Smooth muscle cell of the brain vasculature (primary cell): ENCODE measurements at regions not wholly inside any gene's neighbourhood (a gene's known extent, or its start where the extent isn't known, plus 50 kb on each side); places are given as distances from the start of the nearest gene placed in this dataset.
A peak's percentile ranks its signal among the peaks of the same experiment; 100 is the strongest.
"Not testable (repeated sequence)": the region's sequence is repeated elsewhere in the genome, so short reads cannot be mapped to it uniquely, and the experiment has no call there.

ENCODE experiments used
- DNase-seq: peaks from one replicate; pipeline ENCODE4 v3.0.0-alpha.2; 2012; ENCODE audit warnings: low read depth, low spot score

DNA sequence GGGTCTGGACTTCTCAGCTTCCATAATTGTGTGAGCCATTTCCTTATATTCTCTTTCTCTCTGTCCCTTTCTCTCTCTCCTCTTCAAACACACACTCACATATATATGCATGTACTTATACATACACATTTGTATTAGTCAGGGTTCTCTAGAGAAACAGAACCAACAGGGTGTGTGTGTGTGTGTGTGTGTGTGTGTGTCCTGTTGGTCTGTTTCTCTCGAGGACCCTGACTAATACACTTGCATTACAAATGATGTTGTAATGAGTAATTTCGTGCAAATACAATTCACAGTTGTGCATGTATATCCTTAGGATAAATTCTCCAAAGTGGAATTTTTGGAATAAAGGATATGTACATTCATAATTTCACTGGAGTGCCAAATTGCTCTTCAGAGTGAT lies 115.3 kb downstream of the NPIPB5 start:
- no peak for DNase-seq

DNA sequence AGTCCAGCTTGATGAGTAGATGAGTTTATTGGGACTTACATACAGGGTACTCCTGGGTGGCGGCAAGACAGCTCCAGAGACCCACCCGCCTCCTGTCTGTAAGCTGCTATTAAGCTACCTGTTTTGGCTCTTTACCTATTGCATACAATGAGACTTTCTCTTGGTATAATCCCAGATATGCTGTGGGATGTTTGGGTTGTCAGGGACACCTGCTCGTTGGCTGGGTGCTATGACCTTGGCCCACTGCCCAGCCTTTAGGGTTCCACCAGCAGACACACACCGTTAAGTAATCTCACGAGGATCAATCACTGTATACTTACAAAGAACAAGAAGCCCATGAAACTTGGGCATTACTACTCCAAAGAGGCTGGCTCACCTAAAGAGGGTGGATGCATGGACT lies 116.4 kb downstream of the NPIPB5 start:
- DNase-seq = no peak

DNA sequence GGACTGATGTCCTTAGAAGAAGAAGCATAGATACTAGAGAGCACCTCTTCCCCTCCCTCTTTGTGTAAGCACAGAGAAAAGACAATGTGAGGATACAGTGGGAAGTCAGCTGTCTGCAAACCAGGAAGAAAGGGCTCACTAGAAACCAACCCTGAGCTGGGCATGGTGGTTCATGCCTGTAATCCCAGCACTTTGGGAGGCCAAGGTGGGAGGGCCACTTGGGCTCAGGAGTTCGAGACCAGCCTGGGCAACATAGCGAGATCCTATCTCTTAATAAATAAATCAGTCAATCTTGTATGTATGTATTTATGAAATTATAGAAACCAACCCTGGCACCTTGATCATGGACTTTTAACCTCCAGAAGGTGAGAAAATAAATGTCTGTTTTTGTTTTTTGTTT lies 118.3 kb downstream of the NPIPB5 start:
- DNase-seq = no peak

DNA sequence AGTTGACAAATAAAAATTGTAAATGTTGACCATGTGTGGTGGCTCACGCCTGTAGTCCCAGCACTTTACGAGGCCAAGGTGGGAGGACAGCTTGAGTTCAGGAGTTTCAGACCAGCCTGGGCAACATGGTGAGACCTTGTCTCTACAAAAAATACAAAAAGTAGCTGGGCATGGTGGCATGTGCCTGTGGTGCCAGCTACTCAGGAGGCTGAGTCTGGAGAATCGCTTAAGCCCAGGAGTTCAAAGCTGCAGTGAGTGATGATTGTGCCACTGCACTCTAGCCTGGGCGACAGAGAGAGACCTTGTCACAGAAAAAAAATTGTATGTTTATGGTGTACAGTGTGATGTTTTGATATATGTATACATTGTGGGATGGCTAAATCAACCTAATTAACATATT lies 119.6 kb downstream of the NPIPB5 start:
- DNase-seq = no peak

DNA sequence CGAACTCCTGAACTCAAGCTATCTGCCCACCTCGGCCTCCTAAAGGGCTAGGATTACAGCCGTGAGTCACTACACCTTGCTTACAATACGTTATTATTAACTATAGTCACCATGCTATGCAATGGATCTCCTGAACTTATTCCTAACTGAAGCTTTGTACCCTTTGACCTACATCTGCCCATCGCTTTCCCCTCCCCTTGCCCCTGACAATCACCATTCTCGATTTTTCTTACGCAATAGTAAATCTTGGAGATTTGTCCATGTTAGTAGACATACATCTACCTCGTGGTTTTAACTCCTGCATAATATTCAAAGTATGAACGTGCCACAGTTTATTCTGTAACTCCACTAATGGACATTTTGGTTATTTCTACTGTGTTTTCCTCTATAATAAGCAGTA lies 120.6 kb downstream of the NPIPB5 start:
- no peak for DNase-seq

DNA sequence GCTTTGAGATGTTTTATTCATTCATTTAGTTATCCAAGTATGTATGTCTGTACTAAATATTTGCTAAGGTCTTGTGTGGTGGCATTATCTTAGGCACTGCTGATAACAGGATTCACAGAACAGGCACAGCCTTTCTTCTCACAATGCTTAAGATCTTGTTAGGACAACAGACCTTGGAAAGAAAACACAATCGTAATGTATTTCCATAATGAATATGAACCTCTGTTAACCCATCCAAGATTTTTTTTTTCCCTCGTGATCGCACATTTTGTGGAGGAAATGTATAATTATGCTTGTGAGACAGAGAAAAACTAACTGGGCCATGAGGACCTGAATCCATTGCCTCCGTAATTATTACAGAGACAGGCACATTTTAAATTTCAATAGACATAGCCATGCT lies 121.9 kb downstream of the NPIPB5 start:
- no peak for DNase-seq

DNA sequence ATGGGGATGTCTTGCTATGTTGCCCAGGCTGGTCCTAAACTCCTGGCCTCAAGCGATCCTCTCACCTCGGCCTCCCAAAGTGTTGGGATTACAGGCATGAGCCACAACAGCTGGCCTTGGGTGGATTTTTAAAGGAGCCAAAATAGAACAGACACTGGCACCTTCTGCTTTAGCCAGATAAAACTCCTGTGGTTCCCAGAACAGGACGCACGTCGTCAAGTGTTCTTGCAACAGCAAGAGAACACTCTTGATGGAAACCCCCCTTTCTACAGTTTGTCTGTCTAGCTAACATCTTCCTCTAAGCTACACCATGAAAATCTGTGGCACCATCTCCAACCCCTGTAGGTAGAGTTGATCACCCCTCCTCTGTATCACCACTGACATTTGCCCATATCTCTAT lies 122.6 kb downstream of the NPIPB5 start:
- DNase-seq = no peak

DNA sequence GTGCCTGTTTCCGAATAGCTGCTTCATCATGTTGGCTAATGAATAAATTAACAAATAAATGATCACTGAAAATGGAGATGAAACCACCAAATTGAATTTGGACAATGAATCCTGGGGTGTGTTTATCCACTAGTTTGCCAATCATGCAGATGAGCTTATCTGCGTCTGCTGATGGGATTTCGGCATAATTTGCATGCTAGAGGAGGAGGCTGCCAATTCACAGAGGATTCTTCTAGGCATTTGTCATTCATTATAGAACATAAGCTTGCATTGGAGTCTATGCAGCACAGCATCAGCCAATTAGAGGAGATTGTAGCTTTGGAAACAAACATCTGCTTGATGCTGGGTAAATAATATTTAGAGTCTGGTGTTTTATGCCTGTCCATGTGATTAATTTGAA lies 123.1 kb downstream of the NPIPB5 start:
- DNase-seq = no peak

DNA sequence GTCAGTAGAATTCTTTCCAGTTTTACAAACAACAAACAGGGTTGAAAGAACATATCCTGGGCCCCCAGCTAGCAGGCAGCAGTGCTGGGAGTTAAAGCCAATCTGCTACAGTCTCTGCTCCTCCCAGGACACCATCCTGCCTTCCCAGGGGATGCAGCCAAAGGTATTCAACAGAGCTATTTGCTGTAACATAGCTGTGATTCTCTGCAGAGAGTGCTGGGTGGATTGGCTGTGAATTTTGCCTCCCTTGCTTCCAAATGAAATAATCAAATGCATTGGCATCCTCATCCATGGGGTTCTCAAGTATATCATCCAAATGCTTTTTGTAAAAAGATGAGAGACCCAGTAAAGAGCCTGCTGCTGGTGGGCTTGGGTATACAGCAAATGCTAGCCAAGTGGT lies 124.3 kb downstream of the NPIPB5 start:
- no peak for DNase-seq

DNA sequence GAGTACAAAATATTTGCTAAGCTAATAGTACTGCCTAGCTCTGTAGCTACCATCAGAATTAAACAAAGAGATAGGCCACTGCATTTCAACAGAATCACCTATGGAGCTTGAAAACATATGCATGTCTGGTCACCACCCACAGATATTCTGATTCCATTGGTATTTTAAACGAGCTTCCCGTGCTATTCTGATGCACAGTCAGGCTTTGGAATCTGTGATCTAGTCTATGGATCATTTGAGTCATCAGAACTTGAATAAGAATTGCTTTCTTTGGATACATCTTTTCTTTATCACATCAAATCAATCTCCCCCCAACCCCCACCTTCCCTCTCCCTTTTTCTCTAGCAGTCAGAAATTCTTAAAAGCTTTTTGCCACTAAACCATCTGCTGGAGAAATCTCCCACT lies 124.7 kb downstream of the NPIPB5 start:
- DNase-seq = no peak

DNA sequence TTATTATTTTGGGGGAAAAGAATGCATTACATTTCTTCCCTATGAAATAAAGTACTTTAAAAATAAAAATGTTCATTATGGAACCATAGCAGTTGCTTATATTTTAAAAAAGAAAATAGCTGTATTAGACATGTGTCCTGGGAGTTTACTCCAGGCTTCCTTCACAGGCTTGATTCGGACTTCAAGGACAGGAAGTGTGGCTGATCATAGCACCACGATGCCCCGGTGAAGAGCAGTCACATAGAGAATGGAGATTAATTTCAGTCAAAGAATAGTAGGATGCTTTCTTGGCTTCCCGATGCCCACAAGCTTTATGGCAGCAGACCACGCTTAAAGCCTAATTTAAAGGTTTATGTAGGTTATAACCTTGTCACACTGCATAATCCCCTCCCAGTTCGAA lies 125.1 kb downstream of the NPIPB5 start:
- DNase-seq = no peak

DNA sequence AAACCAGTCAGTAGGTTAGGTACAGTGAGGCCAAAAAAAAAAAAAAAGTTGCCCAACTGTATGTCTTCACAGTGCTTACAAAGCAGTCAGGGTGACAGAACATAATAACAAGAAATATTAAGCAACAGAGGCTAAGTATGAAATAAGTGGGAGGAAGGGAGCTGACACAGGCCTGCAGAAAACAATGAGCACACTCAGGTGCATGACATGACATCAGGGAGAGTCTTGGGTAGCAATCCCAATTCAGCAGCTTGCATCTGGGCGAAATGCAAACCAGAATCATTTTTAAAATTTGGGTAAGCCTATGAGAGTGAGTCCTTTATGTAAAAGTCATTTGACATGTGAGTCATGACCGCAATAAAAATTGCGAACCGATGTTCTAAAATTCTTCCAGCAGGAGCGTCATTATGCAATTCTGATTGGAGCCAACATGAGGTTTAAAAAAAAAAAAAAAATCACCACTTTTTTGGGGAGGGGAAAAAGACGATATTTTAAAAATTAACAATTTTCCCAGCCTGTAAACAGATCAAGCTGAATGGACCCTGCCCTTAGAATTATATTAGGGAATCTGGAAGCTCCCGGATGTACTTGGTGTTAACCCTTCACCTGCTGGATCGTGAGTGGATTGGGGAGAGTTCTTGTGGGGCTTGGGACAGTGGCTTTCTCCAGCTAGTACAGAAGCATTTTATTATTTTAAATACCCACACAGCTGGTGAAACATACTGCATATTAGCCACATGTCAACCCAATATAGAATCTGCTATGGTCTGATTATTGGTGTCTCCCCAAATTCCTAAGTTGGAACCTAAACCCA lies 127.9 kb downstream of the NPIPB5 start:
- no peak for DNase-seq

DNA sequence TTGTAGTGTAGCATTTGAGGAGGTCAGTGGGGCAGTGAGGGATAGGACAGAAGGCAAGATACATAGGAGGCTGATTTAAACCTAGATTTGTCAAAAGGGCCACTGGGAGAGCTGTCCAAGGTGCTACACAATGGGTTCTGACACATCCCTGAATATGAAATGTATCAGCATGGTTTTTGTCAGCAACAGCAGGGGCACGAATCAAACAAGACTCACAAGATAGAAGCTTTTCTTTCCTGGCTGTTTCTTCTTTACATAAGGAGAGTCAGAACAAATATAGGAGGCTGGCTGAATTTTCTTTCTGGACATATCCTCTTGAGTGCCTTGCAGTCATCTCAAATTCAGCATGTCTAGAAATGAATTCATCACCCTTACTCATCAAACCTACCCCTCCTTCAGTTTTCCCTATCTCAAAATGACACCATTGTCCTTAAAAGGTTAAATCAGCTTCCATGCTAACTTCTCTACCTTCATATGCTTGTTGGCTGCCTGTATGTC lies 130.5 kb downstream of the NPIPB5 start:
- DNase-seq = peak; percentile 26

DNA sequence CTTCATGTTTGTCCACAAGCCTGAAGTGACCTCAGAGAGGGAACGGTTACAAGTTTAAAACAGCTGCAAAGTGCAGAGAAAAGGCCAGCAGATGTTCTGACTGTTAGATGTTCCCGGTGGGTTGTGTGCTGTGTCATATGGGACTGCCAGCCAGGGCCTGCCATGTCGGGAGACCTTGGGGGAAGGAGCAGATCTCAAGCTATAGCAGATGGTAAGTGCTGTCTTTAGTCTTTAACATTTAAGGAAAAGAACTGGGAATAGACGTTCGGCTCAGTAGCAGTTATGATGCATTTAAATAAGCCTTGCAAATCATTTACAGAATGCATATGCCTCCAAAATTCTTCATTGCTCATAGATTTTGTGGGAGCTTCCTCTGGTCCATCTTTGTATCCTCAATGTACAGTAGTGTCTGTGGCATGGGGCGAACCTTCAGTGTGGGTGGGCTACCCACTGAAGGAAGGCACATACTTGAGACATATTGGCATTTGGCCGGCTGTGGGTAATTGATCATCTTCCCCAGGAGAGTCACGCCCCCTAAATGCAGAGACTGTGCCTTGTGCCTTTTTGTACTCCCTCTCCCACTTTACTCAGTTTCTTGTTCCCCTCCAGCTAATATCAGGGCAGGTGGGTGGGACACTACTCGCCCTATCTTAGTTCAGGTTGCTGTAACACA lies 131.9 kb downstream of the NPIPB5 start:
- no peak for DNase-seq

DNA sequence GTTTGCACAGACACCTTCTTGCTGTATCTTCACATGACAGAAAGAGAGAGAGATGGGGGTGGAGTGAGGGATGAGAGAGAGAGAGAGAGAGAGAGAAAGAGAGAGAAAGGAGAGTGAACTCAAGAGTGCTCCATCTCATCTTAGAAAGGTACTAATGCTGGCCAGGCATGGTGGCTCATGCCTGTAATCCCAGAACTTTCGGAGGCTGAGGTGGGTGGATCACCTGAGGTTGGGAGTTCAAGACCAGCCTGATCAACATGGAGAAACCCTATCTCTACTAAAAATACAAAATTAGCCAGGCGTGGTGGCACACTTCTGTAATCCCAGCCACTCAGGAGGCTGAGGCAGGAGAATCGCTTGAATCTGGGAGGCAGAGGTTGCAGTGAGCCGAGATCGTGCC lies 132.5 kb downstream of the NPIPB5 start:
- not testable (repeated sequence) for DNase-seq

DNA sequence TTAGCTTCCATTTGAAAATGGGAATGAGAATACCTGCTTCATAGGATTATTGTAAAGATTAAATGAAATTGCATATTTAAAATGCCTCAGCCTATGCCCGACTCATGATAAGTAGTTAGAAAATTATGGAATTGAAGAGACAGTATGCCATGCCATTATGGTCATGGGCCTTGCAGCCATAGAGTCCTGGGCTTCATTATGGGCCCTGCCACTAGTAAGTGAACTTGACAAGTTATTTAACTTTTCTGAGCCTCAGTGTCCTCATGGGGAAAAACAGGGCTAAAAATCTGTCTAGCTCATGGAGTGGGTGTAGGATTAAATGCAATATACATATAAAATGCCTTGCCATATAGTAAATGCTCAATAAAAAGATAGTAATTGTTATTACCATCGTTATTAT lies 133.2 kb downstream of the NPIPB5 start:
- no peak for DNase-seq

DNA sequence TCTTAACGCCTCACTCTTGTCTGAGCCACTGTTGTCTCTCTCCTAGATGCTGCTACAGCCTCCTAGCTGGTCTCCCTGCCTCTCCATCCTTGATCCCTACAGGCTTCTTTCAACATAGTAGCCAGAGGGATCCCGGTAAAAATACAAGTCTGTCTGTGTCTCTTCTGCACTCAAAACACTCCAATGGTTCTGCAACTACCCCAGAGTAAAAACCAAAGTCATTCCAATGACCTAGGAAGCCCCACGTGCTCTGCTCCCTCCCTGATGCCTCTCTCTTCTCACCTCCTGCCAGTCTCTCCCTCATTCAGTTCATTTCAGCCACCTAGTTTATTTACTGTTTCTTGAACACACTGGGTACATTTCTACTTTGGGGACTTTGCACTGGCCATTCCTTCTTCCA lies 135.2 kb downstream of the NPIPB5 start:
- DNase-seq = no peak

DNA sequence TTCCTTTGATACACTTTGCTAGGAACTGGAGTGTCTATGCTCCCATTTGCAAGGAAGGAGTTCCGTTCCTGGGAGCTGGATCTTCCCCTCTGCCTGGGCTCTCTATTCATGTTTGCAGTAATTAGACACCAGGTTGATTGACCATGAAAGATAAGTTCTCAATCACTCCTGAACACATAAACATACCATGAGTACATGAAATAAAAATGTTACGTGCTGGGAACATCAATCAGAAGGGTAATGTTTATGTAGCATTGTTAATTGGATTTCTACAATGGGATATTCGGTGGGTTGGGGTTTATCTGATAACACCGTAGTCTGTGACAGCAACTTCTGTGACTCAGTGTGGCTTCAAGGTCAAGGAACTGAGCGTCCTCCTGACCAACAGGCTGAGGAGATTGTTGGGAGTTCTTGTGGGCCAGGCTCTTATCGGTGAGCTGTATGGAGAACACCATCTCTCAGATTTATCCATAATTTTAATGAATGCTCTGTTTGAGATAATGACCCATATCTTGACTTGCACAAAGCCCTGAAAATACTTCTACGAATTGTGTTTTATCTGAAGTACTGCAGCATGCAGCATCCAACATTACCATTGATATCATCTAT lies 136.4 kb downstream of the NPIPB5 start:
- no peak for DNase-seq

DNA sequence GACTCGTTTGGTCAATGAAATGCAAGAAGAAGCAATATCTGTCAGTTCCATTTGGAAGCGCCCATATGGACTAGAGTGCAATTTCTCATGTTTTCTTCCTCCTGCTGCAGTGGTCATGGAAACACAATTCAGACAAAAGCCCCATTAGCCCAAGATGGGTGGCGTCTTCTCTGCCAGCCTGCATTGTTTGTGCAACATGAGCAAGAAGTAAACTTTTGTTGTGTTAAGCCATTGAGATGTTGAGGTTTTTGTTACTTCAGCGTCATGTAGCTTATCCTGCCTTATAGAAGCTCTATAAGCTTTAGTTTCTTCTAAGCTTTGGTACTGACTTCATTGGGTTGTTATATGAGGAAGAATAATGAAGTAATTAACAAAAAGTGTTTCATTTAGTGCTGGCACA lies 137.4 kb downstream of the NPIPB5 start:
- no peak for DNase-seq

DNA sequence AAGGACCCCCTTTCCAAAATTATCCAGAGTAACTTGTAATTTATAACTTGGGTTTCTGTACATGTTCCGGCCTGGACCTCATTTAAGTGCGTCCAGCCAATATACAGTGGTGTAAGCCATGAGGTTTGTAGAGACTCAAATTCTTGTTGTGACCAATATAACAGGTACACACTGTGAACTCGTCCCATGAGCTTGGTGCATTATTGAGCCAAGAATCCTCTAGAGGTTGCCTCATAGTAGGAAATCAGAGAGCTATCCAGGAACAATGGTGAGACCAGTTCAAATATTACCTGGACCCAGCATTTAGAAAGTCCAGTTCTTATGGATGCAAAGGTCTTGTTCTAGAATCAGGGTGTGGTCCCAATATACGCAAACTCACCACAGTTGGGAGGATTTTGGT lies 138.2 kb downstream of the NPIPB5 start:
- no peak for DNase-seq

DNA sequence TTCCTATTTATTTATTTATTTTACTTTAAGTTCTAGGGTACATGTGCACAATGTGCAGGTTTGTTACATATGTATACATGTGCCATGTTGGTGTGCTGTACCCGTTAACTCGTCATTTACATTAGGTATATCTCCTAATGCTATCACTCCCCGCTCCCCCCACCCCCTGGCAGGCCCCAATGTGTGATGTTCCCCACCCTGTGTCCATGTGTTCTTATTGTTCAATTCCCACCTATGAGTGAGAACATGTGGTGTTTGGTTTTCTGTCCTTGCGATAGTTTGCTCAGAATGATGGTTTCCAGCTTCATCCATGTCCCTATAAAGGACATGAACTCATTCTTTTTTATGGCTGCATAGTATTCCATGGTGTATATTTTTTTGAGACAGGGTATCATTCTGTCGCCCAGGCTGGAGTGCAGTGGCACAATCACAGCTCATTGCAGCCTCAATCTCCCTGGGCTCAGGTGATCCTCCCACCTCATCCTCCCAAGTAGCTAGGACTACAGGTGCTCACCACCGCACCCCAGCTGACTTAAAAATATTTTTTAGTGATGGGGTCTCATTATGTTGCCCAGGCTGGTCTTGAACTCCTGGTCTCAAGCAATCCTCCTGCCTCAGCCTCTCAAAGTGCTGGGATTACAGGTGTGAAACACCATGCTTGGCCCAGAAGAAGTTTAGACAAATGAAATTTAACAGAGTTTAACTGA lies 140.6 kb downstream of the NPIPB5 start:
- DNase-seq = not testable (repeated sequence)

DNA sequence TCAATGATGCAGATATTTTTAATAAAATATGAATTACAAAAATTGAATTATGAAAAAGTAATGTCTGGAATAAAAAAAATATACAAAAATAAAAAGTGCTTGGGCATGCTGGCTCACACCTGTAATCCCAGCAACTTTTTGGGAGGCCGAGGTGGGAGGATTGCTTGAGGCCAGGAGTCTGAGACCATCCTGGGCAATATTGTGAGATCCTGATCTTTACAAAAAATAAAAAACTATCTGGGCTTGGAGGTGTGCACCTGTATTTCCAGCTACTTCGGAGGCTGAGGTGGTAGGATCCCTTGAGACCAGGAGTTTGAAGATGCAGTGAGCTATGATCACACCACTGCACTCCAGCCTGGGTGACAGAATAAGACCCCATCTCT lies 141.8 kb downstream of the NPIPB5 start:
- DNase-seq = no peak
